SK-N-SH (cell line): ENCODE measurements at regions not wholly inside any gene's neighbourhood (a gene's known extent, or its start where the extent isn't known, plus 50 kb on each side); places are given as distances from the start of the nearest gene placed in this dataset.

Source experiments
- CTCF ChIA-PET: fragments of 300-600, 350-600 bp; formaldehyde crosslinking; extraction: SDS; loops from one replicate; lab custom pipeline; 2021; lab: Yijun Ruan, JAX
- POLR2A ChIA-PET: fragments of 350-600 bp; sonication (Branson Sonifier 250); formaldehyde crosslinking; extraction: SDS; loops from one replicate; lab custom pipeline; 2020; ENCODE audit warnings: antibody characterized with exemption, inconsistent platforms; lab: Yijun Ruan, JAX
- DNase-seq: peaks from one replicate; pipeline ENCODE4 v3.0.0; 2012
- H2AFZ ChIP-seq: fragments of 200-600 bp; sonication (generic); 2 replicates; pipeline ENCODE4 v1.8.1; 2016; ENCODE audit warnings: antibody characterized with exemption, mild to moderate bottlenecking, low read depth
- H3F3A ChIP-seq: fragments of 200-600 bp; sonication (generic); replicated peaks from 2 replicates; pipeline ENCODE3; 2016; ENCODE audit warnings: antibody characterized with exemption, mild to moderate bottlenecking; ENCODE audit not compliant: insufficient read depth
- H3K27ac ChIP-seq, 2 experiments: fragments of 200-500 bp in 1 of 2; fragments of 200-600 bp in 1 of 2; sonication (Bioruptor generic) in 1 of 2; sonication (generic), shearing (Covaris generic) in 1 of 2; 2 replicates each; pipeline versions ENCODE4 v1.5.1 to v1.6.1; 2014 to 2016; ENCODE audit warnings: low read depth in 2 of 2, inconsistent platforms in 1 of 2, low read length in 1 of 2, mild to moderate bottlenecking in 1 of 2, mixed read lengths in 1 of 2
- H3K27me3 ChIP-seq: fragments of 200-600 bp; sonication (generic), shearing (Covaris generic); 2 replicates; pipeline ENCODE4 v1.6.1; 2016; ENCODE audit warnings: mixed run types; ENCODE audit not compliant: insufficient read depth
- H3K36me3 ChIP-seq, 2 experiments: fragments of 200-500 bp in 1 of 2; fragments of 200-600 bp in 1 of 2; sonication (Bioruptor generic) in 1 of 2; sonication (generic) in 1 of 2; replicated peaks in 1 of 2; 2 replicates each; pipeline versions ENCODE3 to v1.5.1; 2014 to 2016; ENCODE audit warnings: low read length in 1 of 2, mild to moderate bottlenecking in 1 of 2; ENCODE audit not compliant: insufficient read depth in 2 of 2, control insufficient read depth in 1 of 2
- H3K4me1 ChIP-seq, 2 experiments: fragments of 200-500 bp in 1 of 2; fragments of 200-600 bp in 1 of 2; sonication (Bioruptor generic) in 1 of 2; sonication (generic), shearing (Covaris generic) in 1 of 2; 2 replicates each; pipeline versions ENCODE4 v1.5.1 to v1.6.1; 2014 to 2016; ENCODE audit warnings: low read depth in 1 of 2, low read length in 1 of 2, mixed run types in 1 of 2; ENCODE audit not compliant: insufficient read depth in 2 of 2, control insufficient read depth in 1 of 2
- H3K4me2 ChIP-seq: fragments of 200-600 bp; sonication (generic), shearing (Covaris generic); 2 replicates; pipeline ENCODE4 v1.6.1; 2017; ENCODE audit warnings: mixed run types
- H3K4me3 ChIP-seq, 2 experiments: fragments of 200-500 bp in 1 of 2; fragments of 200-600 bp in 1 of 2; sonication (Bioruptor generic) in 1 of 2; sonication (generic), shearing (Covaris generic) in 1 of 2; 2 replicates each; pipeline versions ENCODE4 v1.5.1 to v1.8.1; 2014 to 2016; ENCODE audit warnings: low read depth in 2 of 2, inconsistent platforms in 1 of 2, low read length in 1 of 2, mild to moderate bottlenecking in 1 of 2, mixed read lengths in 1 of 2, moderate library complexity in 1 of 2
- H3K79me2 ChIP-seq: fragments of 200-600 bp; sonication (generic); 2 replicates; pipeline ENCODE4 v1.8.1; 2017; ENCODE audit warnings: mild to moderate bottlenecking; ENCODE audit not compliant: insufficient read depth
- H3K9ac ChIP-seq: fragments of 200-600 bp; sonication (generic); 2 replicates; pipeline ENCODE4 v1.6.1; 2017; ENCODE audit warnings: mixed run types
- H3K9me2 ChIP-seq: fragments of 200-600 bp; sonication (generic); 2 replicates; pipeline ENCODE4 v1.6.1; 2017; ENCODE audit warnings: mixed run types
- H3K9me3 ChIP-seq: fragments of 200-600 bp; sonication (generic); 2 replicates; pipeline ENCODE4 v1.6.1; 2017; ENCODE audit warnings: mixed run types, mild to moderate bottlenecking, moderate library complexity
- H4K20me1 ChIP-seq: fragments of 200-600 bp; sonication (generic); 2 replicates; pipeline ENCODE4 v1.6.1; 2017; ENCODE audit warnings: mild to moderate bottlenecking, mixed run types; ENCODE audit not compliant: insufficient read depth
- CHD2 ChIP-seq: fragments of 150-350 bp; IDR thresholded peaks from 2 replicates; pipeline ENCODE4 v1.6.1; 2018; ENCODE audit warnings: low read length; ENCODE audit not compliant: partially characterized antibody
- FOSL2 ChIP-seq: IDR thresholded peaks from 2 replicates; pipeline ENCODE4 v1.4.0; 2012; ENCODE audit warnings: low read depth, mild to moderate bottlenecking, moderate library complexity, borderline replicate concordance
- FOXJ3 ChIP-seq: sonication (generic); formaldehyde crosslinking; IDR thresholded peaks from 2 replicates; pipeline ENCODE4 v1.5.1; 2020; ENCODE audit warnings: mild to moderate bottlenecking, missing genetic modification reagents
- FOXM1 ChIP-seq: IDR thresholded peaks from 2 replicates; pipeline ENCODE4 v1.4.0; 2012; ENCODE audit warnings: low read depth, mild to moderate bottlenecking
- GABPA ChIP-seq: IDR thresholded peaks from 2 replicates; pipeline ENCODE4 v1.4.0; 2012; ENCODE audit warnings: low read depth, mild to moderate bottlenecking
- GATA2 ChIP-seq: sonication (generic); formaldehyde crosslinking; IDR thresholded peaks from 2 replicates; pipeline ENCODE4 v1.5.0; 2020; ENCODE audit warnings: mild to moderate bottlenecking, missing genetic modification reagents
- MXI1 ChIP-seq: IDR thresholded peaks from 2 replicates; pipeline ENCODE4 v1.6.1; 2012; ENCODE audit warnings: mild to moderate bottlenecking, low read depth, low read length, improper control_type of control experiment
- NRF1 ChIP-seq: IDR thresholded peaks from 2 replicates; pipeline ENCODE4 v1.6.1; 2012; ENCODE audit warnings: low read depth, mild to moderate bottlenecking, low read length
- RAD21 ChIP-seq: IDR thresholded peaks from 2 replicates; pipeline ENCODE4 v1.6.1; 2012; ENCODE audit warnings: mild to moderate bottlenecking, low read length
- RXRA ChIP-seq: IDR thresholded peaks from 2 replicates; pipeline ENCODE4 v1.4.0; 2012; ENCODE audit warnings: low read depth, mild to moderate bottlenecking, borderline replicate concordance
- SIN3A ChIP-seq: IDR thresholded peaks from 2 replicates; pipeline ENCODE4 v1.6.1; 2012; ENCODE audit warnings: low read depth, mild to moderate bottlenecking, low read length, moderate library complexity, borderline replicate concordance
- TAF1 ChIP-seq: IDR thresholded peaks from 2 replicates; pipeline ENCODE4 v1.6.1; 2012; ENCODE audit warnings: low read depth, mild to moderate bottlenecking, low read length, moderate library complexity, borderline replicate concordance
- TCF12 ChIP-seq: IDR thresholded peaks from 2 replicates; pipeline ENCODE4 v1.4.0; 2012
- TEAD4 ChIP-seq: IDR thresholded peaks from 2 replicates; pipeline ENCODE4 v1.4.0; 2012; ENCODE audit warnings: mild to moderate bottlenecking, borderline replicate concordance; ENCODE audit not compliant: insufficient read depth
- YY1 ChIP-seq: IDR thresholded peaks from 2 replicates; pipeline ENCODE4 v1.4.0; 2012; ENCODE audit warnings: low read depth, mild to moderate bottlenecking
- WGBS: methylation state at CpG from one replicate; pipeline ENCODE4 v1.1.6; 2017; ENCODE audit warnings: low lambda C conversion rate; 5-methylcytosine and 5-hydroxymethylcytosine counted together
- TF ChIP-seq, protein P1 (sequence below): IDR thresholded peaks from 2 replicates; pipeline ENCODE4 v1.4.0; 2012; ENCODE audit warnings: low read depth, borderline replicate concordance
- TF ChIP-seq, protein P2 (sequence below): fragments of 150-350 bp; IDR thresholded peaks from 2 replicates; pipeline ENCODE4 v1.6.1; 2017; ENCODE audit warnings: antibody characterized with exemption, low read length, low read depth, borderline replicate concordance
- TF ChIP-seq, protein P3 (sequence below): IDR thresholded peaks from 2 replicates; pipeline ENCODE4 v1.4.0; 2012; ENCODE audit warnings: low read depth
- TF ChIP-seq, protein P4 (sequence below): fragments of 150-350 bp; IDR thresholded peaks from 2 replicates; pipeline ENCODE4 v1.6.1; 2016; ENCODE audit warnings: mild to moderate bottlenecking, low read depth, low read length
- TF ChIP-seq, protein P5 (sequence below): IDR thresholded peaks from 2 replicates; pipeline ENCODE4; 2012

DNA sequence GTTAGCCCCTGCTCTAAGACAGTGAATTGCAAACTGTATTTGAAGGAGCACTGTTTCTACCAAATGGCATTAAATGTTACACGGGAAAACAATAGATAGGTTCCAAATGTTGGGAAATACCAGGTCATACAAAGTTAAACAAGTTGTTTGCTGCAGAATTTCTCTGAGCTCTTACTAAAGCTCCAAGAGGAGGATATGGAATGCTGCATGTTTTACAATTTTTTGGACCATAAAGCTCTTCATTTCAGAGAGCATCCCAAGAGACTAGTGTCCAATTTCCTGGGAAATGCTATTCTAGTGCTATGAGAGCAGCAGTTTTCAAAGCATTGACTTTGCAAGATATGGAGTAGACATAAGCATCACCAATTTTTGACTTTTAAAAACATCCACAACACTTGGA is 155.6 kb upstream of the CCDC68 start:
- POLR2A ChIA-PET = no interaction called here
- Histone ChIP-seq H3K4me3 (no peak overlapping the region), H3F3A (no peaks in the 10 kb centered on the region), H3K9me3 (no peaks in the 10 kb centered on the region), H2AFZ (no peak overlapping the region), H3K27me3 (no peaks in the 10 kb centered on the region), H3K4me1 (peaks cover 3 to 4% of the 10 kb centered on the region in 2 experiments; a peak in 3 of 4 replicates), H3K27ac (no peak overlapping the region), H3K9me2 (no peaks in the 10 kb centered on the region), H3K79me2 (no peaks in the 10 kb centered on the region), H4K20me1 (no peaks in the 10 kb centered on the region), H3K36me3 (no peaks in the 10 kb centered on the region), H3K4me2 (no peak overlapping the region), H3K9ac (no peak overlapping the region)
- DNase-seq = no peak
- WGBS = 67% methylated on average over 1 of the region's 1 CpG
- TF ChIP-seq RXRA = no peak
- no peak for TF ChIP-seq TCF12
- TF ChIP-seq, protein P1, sequence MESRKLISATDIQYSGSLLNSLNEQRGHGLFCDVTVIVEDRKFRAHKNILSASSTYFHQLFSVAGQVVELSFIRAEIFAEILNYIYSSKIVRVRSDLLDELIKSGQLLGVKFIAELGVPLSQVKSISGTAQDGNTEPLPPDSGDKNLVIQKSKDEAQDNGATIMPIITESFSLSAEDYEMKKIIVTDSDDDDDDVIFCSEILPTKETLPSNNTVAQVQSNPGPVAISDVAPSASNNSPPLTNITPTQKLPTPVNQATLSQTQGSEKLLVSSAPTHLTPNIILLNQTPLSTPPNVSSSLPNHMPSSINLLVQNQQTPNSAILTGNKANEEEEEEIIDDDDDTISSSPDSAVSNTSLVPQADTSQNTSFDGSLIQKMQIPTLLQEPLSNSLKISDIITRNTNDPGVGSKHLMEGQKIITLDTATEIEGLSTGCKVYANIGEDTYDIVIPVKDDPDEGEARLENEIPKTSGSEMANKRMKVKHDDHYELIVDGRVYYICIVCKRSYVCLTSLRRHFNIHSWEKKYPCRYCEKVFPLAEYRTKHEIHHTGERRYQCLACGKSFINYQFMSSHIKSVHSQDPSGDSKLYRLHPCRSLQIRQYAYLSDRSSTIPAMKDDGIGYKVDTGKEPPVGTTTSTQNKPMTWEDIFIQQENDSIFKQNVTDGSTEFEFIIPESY = no peak
- TF ChIP-seq, protein P2, sequence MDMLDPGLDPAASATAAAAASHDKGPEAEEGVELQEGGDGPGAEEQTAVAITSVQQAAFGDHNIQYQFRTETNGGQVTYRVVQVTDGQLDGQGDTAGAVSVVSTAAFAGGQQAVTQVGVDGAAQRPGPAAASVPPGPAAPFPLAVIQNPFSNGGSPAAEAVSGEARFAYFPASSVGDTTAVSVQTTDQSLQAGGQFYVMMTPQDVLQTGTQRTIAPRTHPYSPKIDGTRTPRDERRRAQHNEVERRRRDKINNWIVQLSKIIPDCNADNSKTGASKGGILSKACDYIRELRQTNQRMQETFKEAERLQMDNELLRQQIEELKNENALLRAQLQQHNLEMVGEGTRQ = no peak
- TF ChIP-seq TEAD4 = no peak
- no peak for TF ChIP-seq FOXM1
- no peak for TF ChIP-seq NRF1
- no peak for TF ChIP-seq MXI1
- TF ChIP-seq, protein P3, sequence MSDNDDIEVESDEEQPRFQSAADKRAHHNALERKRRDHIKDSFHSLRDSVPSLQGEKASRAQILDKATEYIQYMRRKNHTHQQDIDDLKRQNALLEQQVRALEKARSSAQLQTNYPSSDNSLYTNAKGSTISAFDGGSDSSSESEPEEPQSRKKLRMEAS = no peak
- TF ChIP-seq SIN3A = no peak
- no peak for TF ChIP-seq RAD21
- TF ChIP-seq, protein P4, sequence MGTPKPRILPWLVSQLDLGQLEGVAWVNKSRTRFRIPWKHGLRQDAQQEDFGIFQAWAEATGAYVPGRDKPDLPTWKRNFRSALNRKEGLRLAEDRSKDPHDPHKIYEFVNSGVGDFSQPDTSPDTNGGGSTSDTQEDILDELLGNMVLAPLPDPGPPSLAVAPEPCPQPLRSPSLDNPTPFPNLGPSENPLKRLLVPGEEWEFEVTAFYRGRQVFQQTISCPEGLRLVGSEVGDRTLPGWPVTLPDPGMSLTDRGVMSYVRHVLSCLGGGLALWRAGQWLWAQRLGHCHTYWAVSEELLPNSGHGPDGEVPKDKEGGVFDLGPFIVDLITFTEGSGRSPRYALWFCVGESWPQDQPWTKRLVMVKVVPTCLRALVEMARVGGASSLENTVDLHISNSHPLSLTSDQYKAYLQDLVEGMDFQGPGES = no peak
- TF ChIP-seq GABPA = no peak
- TF ChIP-seq TAF1 = no peak
- no peak for TF ChIP-seq FOXJ3
- no peak for TF ChIP-seq FOSL2
- TF ChIP-seq CHD2 = no peak
- TF ChIP-seq, protein P5, sequence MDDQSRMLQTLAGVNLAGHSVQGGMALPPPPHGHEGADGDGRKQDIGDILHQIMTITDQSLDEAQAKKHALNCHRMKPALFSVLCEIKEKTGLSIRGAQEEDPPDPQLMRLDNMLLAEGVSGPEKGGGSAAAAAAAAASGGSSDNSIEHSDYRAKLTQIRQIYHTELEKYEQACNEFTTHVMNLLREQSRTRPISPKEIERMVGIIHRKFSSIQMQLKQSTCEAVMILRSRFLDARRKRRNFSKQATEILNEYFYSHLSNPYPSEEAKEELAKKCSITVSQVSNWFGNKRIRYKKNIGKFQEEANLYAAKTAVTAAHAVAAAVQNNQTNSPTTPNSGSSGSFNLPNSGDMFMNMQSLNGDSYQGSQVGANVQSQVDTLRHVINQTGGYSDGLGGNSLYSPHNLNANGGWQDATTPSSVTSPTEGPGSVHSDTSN = no peak
- no peak for TF ChIP-seq YY1
- TF ChIP-seq GATA2 (CRISPR knock-in tag) = no peak
- CTCF ChIA-PET = no interaction called here
